H1 (cell line): ENCODE measurements at regions not wholly inside any gene's neighbourhood (a gene's known extent, or its start where the extent isn't known, plus 50 kb on each side); places are given as distances from the start of the nearest gene placed in this dataset.

ENCODE experiments used
- BACH1 ChIP-seq: IDR thresholded peaks from 2 replicates; pipeline ENCODE4 v1.6.1; 2012; ENCODE audit warnings: low read length, improper control_type of control experiment
- EZH2 ChIP-seq: fragments of 200-600 bp; sonication (generic); IDR thresholded peaks from 2 replicates; pipeline ENCODE4 v1.7.1; 2012; ENCODE audit warnings: low read depth, mild to moderate bottlenecking, moderate library complexity, low read length, inconsistent platforms; ENCODE audit not compliant: severe bottlenecking
- NANOG ChIP-seq: IDR thresholded peaks from 2 replicates; pipeline ENCODE4 v1.6.1; 2011; ENCODE audit warnings: low read length, low read depth, mild to moderate bottlenecking, inconsistent platforms; ENCODE audit not compliant: insufficient read depth, poor library complexity, severe bottlenecking
- POLR2A ChIP-seq, 2 experiments: IDR thresholded peaks; 1 replicate in 1 of 2; 2 replicates in 1 of 2; pipeline ENCODE4 v1.6.1; 2011; ENCODE audit warnings: low read depth in 2 of 2, low read length in 2 of 2, mild to moderate bottlenecking in 2 of 2; ENCODE audit errors: control extremely low read depth in 1 of 2
- POLR2AphosphoS5 ChIP-seq: IDR thresholded peaks from 2 replicates; pipeline ENCODE4 v1.6.1; 2011; ENCODE audit warnings: low read depth, low read length
- RFX5 ChIP-seq: IDR thresholded peaks from 2 replicates; pipeline ENCODE4 v1.6.1; 2011; ENCODE audit warnings: low read depth, low read length, improper control_type of control experiment, borderline replicate concordance
- YY1 ChIP-seq: IDR thresholded peaks from 2 replicates; pipeline ENCODE4 v1.6.1; 2011; ENCODE audit warnings: low read depth, mild to moderate bottlenecking, low read length
- TF ChIP-seq, protein P1 (sequence below): IDR thresholded peaks from 2 replicates; pipeline ENCODE4 v1.6.1; 2012; ENCODE audit warnings: inconsistent platforms

DNA sequence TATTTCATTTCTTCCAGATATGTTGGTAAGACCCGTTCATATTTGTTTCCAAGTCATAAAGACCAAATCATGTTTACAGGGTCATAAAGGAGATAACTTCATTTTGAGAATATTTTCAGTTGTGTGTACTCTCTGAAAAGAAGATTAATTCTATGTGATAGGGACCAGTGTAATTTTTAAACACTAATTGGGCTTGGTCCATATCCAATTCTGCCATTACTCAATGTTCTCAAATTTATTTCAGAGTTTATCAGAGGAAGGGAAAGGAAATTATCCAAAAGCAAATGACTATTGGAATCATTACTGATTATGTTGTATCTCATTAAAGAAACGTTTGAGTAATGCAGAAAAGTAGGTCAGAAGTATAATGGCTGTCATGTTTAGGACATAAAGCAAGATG lies 126.8 kb upstream of the DCN start (continued):
- TF ChIP-seq RFX5 (no peak), POLR2A (IDR thresholded peaks at IDR 0.05; ENCODE audit: control extremely low read depth in 1 of 2, low read depth in 2 of 2, low read length in 2 of 2) (no peak), NANOG (no peak), YY1 (no peak), POLR2AphosphoS5 (no peak), EZH2 (no peak), BACH1 (no peak)
- TF ChIP-seq, protein P1, sequence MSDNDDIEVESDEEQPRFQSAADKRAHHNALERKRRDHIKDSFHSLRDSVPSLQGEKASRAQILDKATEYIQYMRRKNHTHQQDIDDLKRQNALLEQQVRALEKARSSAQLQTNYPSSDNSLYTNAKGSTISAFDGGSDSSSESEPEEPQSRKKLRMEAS = no peak
